Left renal pelvis (tissue), 4 donors: ENCODE measurements at regions not wholly inside any gene's neighbourhood (a gene's known extent, or its start where the extent isn't known, plus 50 kb on each side); places are given as distances from the start of the nearest gene placed in this dataset.
A peak's percentile ranks its signal among the peaks of the same experiment; 100 is the strongest.

Experiments
- DNase-seq, 4 donors: peaks; one replicate each; pipeline ENCODE4 v3.0.0-alpha.2; 2013; ENCODE audit warnings: low read depth in 4 of 4, low spot score in 3 of 4

- DNase-seq, result no peak
Observed at GRCh38 chr3:55245351-55245750, 241.8 kb downstream of the WNT5A start.

DNA sequence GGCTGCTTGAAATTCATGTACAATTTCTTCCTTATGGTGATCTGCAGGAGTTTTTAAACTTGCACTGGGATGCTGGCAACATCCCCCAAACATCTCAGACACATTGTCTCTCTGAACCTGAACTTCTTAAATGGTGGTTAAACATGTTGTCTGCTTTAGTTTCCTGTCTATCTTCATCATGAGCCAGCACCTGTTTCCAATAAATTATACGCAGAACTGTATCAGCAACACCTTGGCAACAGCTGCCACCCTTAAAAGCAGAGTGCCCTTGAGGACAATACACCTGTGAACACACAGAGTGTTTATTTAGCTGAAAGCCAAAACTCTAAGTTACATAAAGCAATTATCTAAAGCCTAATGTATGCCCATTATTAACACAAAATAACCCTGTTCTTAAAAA lies 242.9 kb downstream of the WNT5A start:
- DNase-seq, result no peak

DNA sequence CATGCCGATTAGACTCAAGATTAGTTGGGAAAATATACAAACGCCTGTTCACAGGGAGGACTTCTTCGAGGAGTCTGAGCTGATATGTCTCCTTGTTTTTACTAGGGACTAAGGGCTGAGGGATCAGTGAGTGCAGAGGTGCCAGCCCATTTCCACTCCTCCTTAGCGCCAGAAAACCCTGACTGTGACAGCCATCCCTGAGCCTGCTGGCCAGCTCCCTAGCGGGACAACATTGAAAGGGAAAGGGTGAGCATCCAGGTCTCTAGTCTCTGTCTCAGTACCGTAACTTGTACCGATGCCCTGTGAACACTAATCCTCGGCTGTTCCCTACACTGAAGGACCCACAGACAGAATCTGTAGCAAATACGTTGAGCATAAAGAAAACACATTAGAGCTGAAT lies 243.4 kb downstream of the WNT5A start:
- DNase-seq, result no peak

- DNase-seq, result no peak
Observed at GRCh38 chr3:55242921-55243320, 244.2 kb downstream of the WNT5A start.

GRCh38 chr3:55241098-55241497 lies 246.0 kb downstream of the WNT5A start:
- no peak for DNase-seq

- no peak for DNase-seq
Observed at GRCh38 chr3:55235416-55235815, 251.7 kb downstream of the WNT5A start.

DNA sequence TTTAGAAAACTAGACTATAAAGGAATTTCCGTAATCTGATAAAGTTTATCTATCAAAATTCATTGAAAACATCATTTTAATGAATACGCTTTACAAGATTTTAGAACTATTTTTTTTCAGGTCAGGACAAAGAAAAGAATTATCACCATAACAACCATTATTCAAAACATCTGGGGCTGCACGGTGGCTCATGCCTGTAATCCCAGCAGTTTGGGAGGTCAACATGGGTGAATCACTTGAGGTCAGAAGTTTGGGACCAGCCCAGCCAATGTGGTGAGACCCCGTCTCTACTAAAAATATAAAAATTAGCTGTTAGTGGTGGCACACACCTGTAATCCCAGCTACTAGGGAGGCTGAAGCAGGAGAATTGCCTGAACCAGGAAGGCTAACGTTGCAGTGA lies 260.4 kb downstream of the WNT5A start:
- DNase-seq, result no peak

DNA sequence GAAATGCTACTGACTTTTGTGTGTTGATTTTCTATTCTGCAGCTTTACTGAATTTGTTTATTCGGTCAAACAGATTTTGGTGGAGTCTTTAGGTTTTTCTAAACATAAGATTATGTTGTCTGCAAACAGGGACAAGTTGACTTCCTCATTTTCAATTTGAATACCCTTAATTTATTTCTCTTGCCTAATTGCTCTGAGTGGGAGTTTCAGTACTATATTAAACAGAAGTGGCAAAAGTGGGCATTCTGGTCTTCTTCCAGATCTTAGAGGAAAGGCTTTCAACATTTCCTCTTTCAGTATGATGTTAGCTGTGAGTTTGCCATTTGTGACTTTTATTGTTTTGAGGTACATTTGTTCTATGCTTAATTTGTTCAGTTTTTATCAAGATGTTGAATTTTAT lies 268.5 kb downstream of the WNT5A start:
- DNase-seq, result no peak

- DNase-seq, result no peak
Observed at GRCh38 chr3:55207744-55208143, 279.4 kb downstream of the WNT5A start.

- peak in 1 of 4 donors; percentile 19 for DNase-seq
Observed at GRCh38 chr3:55205990-55206389, 278.1 kb upstream of the LRTM1 start.

GRCh38 chr3:55204417-55204816 lies 276.6 kb upstream of the LRTM1 start:
- no peak for DNase-seq

DNA sequence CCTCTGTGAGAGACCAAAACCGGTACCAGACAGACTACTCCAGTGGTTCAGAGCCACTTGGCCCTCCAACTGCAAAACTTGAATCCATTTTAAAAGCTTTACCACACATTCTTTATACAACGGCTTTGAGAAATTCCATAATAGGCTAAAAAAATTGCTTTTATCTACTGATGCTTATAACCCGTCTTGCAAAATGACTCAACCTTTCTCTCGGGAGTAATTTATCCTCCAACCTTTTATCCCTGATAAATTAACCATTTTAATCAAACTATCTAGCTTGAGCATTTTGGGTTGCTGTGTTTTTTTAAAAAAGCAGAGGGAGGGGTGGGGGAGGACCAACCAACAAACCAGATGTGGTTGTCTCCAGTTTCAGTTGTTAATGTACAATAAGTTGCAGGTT lies 275.7 kb upstream of the LRTM1 start:
- no peak for DNase-seq

- no peak for DNase-seq
Observed at GRCh38 chr3:55203006-55203405, 275.1 kb upstream of the LRTM1 start.

- DNase-seq, result no peak
Observed at GRCh38 chr3:55202326-55202725, 274.5 kb upstream of the LRTM1 start.

- no peak for DNase-seq
Observed at GRCh38 chr3:55201779-55202178, 273.9 kb upstream of the LRTM1 start.

- no peak for DNase-seq
Observed at GRCh38 chr3:55200906-55201305, 273.0 kb upstream of the LRTM1 start.

DNA sequence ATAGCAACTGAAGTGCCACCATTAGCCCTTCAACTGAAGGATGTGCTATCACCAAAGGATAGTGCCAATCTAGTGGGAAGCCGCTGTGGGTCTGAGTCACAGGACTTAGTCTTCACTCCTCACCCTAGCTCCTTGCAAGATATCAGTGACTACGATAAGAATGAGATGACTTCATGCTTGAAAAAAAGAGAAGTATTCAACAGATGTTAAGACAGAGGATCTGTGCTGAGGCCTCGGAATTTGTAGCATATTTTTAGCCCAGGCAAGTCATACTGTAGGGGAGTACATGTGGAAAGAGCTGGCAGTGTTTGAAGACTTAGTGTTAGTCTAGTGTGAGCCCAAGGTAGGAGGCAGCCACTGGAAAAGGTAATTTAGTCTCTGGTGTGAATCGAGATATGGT lies 270.7 kb upstream of the LRTM1 start:
- no peak for DNase-seq

DNA sequence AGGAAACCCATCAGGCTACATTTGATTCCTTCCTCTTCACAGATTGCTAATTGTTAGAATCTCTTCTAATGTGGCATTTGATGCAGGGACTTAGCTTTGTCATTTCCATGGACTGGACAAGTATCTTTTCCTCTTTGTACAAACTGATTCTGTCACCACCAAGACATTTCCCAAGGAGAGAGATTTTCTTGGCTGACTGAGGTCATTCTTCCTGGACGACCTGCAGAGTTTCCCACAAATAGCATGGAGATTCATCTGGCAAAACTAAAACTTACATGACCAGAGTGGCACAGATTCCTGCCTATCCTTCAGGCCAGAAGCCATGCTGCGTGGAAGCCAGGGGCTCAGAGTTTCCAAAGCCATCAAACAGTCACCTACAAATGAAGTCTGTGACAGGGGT lies 269.2 kb upstream of the LRTM1 start:
- DNase-seq, result no peak

GRCh38 chr3:55196495-55196894 lies 268.6 kb upstream of the LRTM1 start:
- DNase-seq, result no peak

GRCh38 chr3:55194376-55194775 lies 266.5 kb upstream of the LRTM1 start:
- DNase-seq, result no peak

GRCh38 chr3:55191911-55192775 lies 264.3 kb upstream of the LRTM1 start:
- DNase-seq, result no peak

DNA sequence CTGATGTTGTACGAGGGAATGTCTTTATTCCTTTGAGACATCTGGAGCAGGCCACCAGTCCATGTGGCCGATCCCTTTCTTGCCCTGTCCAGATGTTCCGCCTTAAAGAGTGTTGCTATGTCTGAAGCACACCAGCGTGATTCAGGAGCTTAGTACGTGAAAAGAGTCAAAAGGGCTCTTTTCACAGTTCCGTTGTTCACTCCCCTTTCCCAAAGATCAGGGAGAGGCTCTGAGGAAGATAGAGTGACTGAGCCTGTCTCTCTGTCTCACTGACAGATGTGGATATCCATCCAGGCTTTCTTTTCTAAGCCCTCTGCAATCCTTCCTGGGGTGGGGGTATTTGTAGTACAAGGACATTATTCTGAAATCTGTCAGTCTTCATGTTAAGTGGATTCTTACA lies 262.5 kb upstream of the LRTM1 start:
- no peak for DNase-seq

- no peak for DNase-seq
Observed at GRCh38 chr3:55189359-55189801, 261.5 kb upstream of the LRTM1 start.
